GM12878 (cell line): ENCODE measurements at regions not wholly inside any gene's neighbourhood (a gene's known extent, or its start where the extent isn't known, plus 50 kb on each side); places are given as distances from the start of the nearest gene placed in this dataset.

Experiments
- ATAC-seq: fragments of 200-7000 bp; cut with Tn5 transposase; 3 replicates; pipeline ENCODE4 v1.9.1; 2020; ENCODE audit warnings: mild to moderate bottlenecking, moderate library complexity
- BruUV-seq: library from RNA; stranded (reverse); fragments of 400-500 nt; replicated peaks from 2 replicates; lab custom pipeline; 2021; lab: Mats Ljungman, UMichigan
- CTCF ChIA-PET: fragments of 300-600 bp; sonication (Branson Sonifier 250); formaldehyde crosslinking; extraction: SDS; loops from one replicate; lab custom pipeline; 2021; ENCODE audit warnings: inconsistent platforms; lab: Yijun Ruan, JAX
- POLR2A ChIA-PET: fragments of 350-600 bp; formaldehyde crosslinking; extraction: SDS; loops from one replicate; lab custom pipeline; 2021; ENCODE audit warnings: inconsistent platforms; lab: Charles Lee
- RAD21 ChIA-PET: fragments of 300-600 bp; sonication (Branson Sonifier 250); formaldehyde crosslinking; loops from one replicate; lab custom pipeline; 2023; ENCODE audit warnings: antibody characterized with exemption; ENCODE audit not compliant: unreplicated experiment; lab: Charles Lee
- SMC1A ChIA-PET: fragments of 300-600 bp; sonication (Branson Sonifier 250); formaldehyde crosslinking; loops from one replicate; lab custom pipeline; 2023; ENCODE audit not compliant: unreplicated experiment, uncharacterized antibody; lab: Charles Lee
- DNase-seq: peaks from one replicate; pipeline ENCODE4 v3.0.0-alpha.2; 2011; ENCODE audit warnings: low read depth, low spot score
- FAIRE-seq: peaks from 3 replicates; lab custom pipeline; 2011; peaks lifted over from hg19 to GRCh38; lab: Jason Lieb, UNC
- H2AFZ ChIP-seq: 2 replicates; pipeline ENCODE4 v1.6.0; 2011; ENCODE audit warnings: low read depth, low read length, control low read depth; ENCODE audit not compliant: control insufficient read depth
- H3K27ac ChIP-seq: 2 replicates; pipeline ENCODE4 v1.5.1; 2011; ENCODE audit warnings: control low read depth; ENCODE audit not compliant: control insufficient read depth, insufficient read depth
- H3K27me3 ChIP-seq, 2 experiments: replicated peaks in 1 of 2; 2 replicates each; pipeline versions ENCODE4 v1.6.0 to v1.6.1; 2011; ENCODE audit warnings: low read length in 1 of 2; ENCODE audit not compliant: control insufficient read depth in 2 of 2, insufficient read depth in 2 of 2
- H3K36me3 ChIP-seq, 2 experiments: 2 replicates each; pipeline ENCODE4 v1.5.1; 2011; ENCODE audit warnings: low read length in 1 of 2; ENCODE audit not compliant: control insufficient read depth in 2 of 2, insufficient read depth in 2 of 2
- H3K4me1 ChIP-seq: 2 replicates; pipeline ENCODE4 v1.6.1; 2011; ENCODE audit warnings: mild to moderate bottlenecking, low read length, moderate library complexity, mixed read lengths; ENCODE audit not compliant: control insufficient read depth, insufficient read depth
- H3K4me2 ChIP-seq: 2 replicates; pipeline ENCODE4 v1.6.0; 2011; ENCODE audit warnings: control low read depth; ENCODE audit not compliant: control insufficient read depth, insufficient read depth
- H3K4me3 ChIP-seq: fragments of 200-600 bp; sonication (generic); 2 replicates; pipeline ENCODE4 v1.5.1; 2016
- H3K79me2 ChIP-seq: 2 replicates; pipeline ENCODE4 v1.6.0; 2011; ENCODE audit warnings: low read length; ENCODE audit not compliant: control insufficient read depth, insufficient read depth
- H3K9ac ChIP-seq: 2 replicates; pipeline ENCODE4 v1.8.0; 2011; ENCODE audit warnings: low read length, control low read depth, mixed read lengths; ENCODE audit not compliant: control insufficient read depth, insufficient read depth
- H3K9me3 ChIP-seq: replicated peaks from 3 replicates; pipeline ENCODE4 v1.5.1; 2011; ENCODE audit warnings: mild to moderate bottlenecking, low read length; ENCODE audit not compliant: control insufficient read depth, insufficient read depth
- H4K20me1 ChIP-seq: 2 replicates; pipeline ENCODE4 v1.6.0; 2011; ENCODE audit not compliant: control insufficient read depth, insufficient read depth
- JUNB ChIP-seq: IDR thresholded peaks from 2 replicates; pipeline ENCODE4 v1.6.1; 2016; ENCODE audit warnings: antibody characterized with exemption, mild to moderate bottlenecking
- JUND ChIP-seq: IDR thresholded peaks from 2 replicates; pipeline ENCODE4 v1.6.1; 2012; ENCODE audit warnings: low read depth, mild to moderate bottlenecking, low read length, improper control_type of control experiment, moderate library complexity
- MEF2B ChIP-seq: fragments of 450-650 bp; IDR thresholded peaks from 2 replicates; pipeline ENCODE4 v1.6.1; 2018; ENCODE audit warnings: mild to moderate bottlenecking, moderate library complexity; ENCODE audit not compliant: partially characterized antibody, poor library complexity, severe bottlenecking
- MXI1 ChIP-seq: fragments of 150-350 bp; IDR thresholded peaks from 2 replicates; pipeline ENCODE4 v1.6.1; 2011; ENCODE audit warnings: low read depth, mild to moderate bottlenecking, inconsistent platforms, low read length, improper control_type of control experiment
- NKRF ChIP-seq: fragments of 450-650 bp; conservative IDR thresholded peaks from 2 replicates; pipeline ENCODE4 v1.6.1; 2017; ENCODE audit warnings: mild to moderate bottlenecking, moderate library complexity
- NR2C1 ChIP-seq: fragments of 450-650 bp; IDR thresholded peaks from 2 replicates; pipeline ENCODE4 v1.6.1; 2017; ENCODE audit warnings: antibody characterized with exemption, mild to moderate bottlenecking, moderate library complexity
- PRDM15 ChIP-seq: fragments of 450-650 bp; formaldehyde crosslinking; IDR thresholded peaks from 2 replicates; pipeline ENCODE4 v1.4.0; 2020; ENCODE audit warnings: mild to moderate bottlenecking, moderate library complexity
- SMAD1 ChIP-seq: fragments of 450-650 bp; IDR thresholded peaks from 2 replicates; pipeline ENCODE4 v1.6.1; 2018; ENCODE audit warnings: mild to moderate bottlenecking, low read depth; ENCODE audit not compliant: partially characterized antibody
- SMAD5 ChIP-seq: IDR thresholded peaks from 2 replicates; pipeline ENCODE4 v1.6.1; 2016; ENCODE audit warnings: antibody characterized with exemption, low read depth
- SP1 ChIP-seq: IDR thresholded peaks from one replicate; pipeline ENCODE4 v1.6.1; 2011; ENCODE audit warnings: low read depth, low read length
- SPI1 ChIP-seq: IDR thresholded peaks from 2 replicates; pipeline ENCODE4 v1.6.1; 2011; ENCODE audit warnings: low read depth, mild to moderate bottlenecking, low read length, moderate library complexity, borderline replicate concordance; ENCODE audit not compliant: insufficient read depth
- STAT1 ChIP-seq: fragments of 450-650 bp; conservative IDR thresholded peaks from 2 replicates; pipeline ENCODE4 v1.6.1; 2014; ENCODE audit warnings: antibody characterized with exemption, mild to moderate bottlenecking
- ZZZ3 ChIP-seq: IDR thresholded peaks from 2 replicates; pipeline ENCODE4 v1.6.1; 2011; ENCODE audit warnings: low read depth; ENCODE audit not compliant: control insufficient read depth, insufficient read length
- WGBS: methylation state at CpG from one replicate; pipeline ENCODE4 v1.1.6; 2016; ENCODE audit warnings: low lambda C conversion rate; ENCODE audit not compliant: insufficient replicate concordance, insufficient coverage; ENCODE audit errors: missing lambda C conversion rate; 5-methylcytosine and 5-hydroxymethylcytosine counted together
- in situ Hi-C: fragments of 300-500 bp; cut with MboI; formaldehyde crosslinking; loops from 9 replicates; pipeline ENCODE4 v1.14.3; 2018; ENCODE audit warnings: mixed read lengths
- intact Hi-C: fragments of 100-400 bp; cut with micrococcal nuclease; formaldehyde crosslinking; loops from one replicate; pipeline ENCODE4 v1.14.2; 2022; ENCODE audit not compliant: unreplicated experiment

- Histone ChIP-seq H3K9me3 (no peaks in the 10 kb centered on the region), H3K27me3 (peaks cover 2% of the 10 kb centered on the region in 2 experiments; a peak in 2 of 4 replicates), H3K79me2 (no peaks in the 10 kb centered on the region), H3K9ac (no peak overlapping the region), H3K4me3 (no peak overlapping the region), H3K36me3 (no peaks in the 10 kb centered on the region), H4K20me1 (no peaks in the 10 kb centered on the region), H3K4me2 (no peak overlapping the region), H3K27ac (no peak overlapping the region), H3K4me1 (no peaks in the 10 kb centered on the region), H2AFZ (no peak overlapping the region)
- RAD21 ChIA-PET, result no interaction called here
- intact Hi-C loops (no loop called here), in situ Hi-C loops (no loop called here)
- CTCF ChIA-PET, result no interaction called here
- no peak for FAIRE-seq
- no TSS peak for BruUV-seq
- 24% methylated on average over 1 of the region's 1 CpG for WGBS
- DNase-seq, result no peak
- TF ChIP-seq MXI1 (no peak), SMAD5 (no peak), ZZZ3 (no peak), JUND (no peak), SPI1 (no peak), SMAD1 (no peak), PRDM15 (no peak), NKRF (no peak), NR2C1 (no peak), SP1 (no peak), MEF2B (no peak), JUNB (no peak), STAT1 (no peak)
- SMC1A ChIA-PET, result interaction anchor here (0.7 kb wide), 1 partner anchor 146 kb away, joined by 3 read pairs; no protein-coding TSS in a partner anchor
- POLR2A ChIA-PET, result no interaction called here
- ATAC-seq, result no peak
Observed at GRCh38 chr18:44590956-44591670, 89.6 kb upstream of the SETBP1 start.
